SK-N-SH (cell line): ENCODE measurements at regions not wholly inside any gene's neighbourhood (a gene's known extent, or its start where the extent isn't known, plus 50 kb on each side); places are given as distances from the start of the nearest gene placed in this dataset.

ENCODE experiments used
- CTCF ChIA-PET: fragments of 300-600, 350-600 bp; formaldehyde crosslinking; extraction: SDS; loops from one replicate; lab custom pipeline; 2021; lab: Yijun Ruan, JAX
- POLR2A ChIA-PET: fragments of 350-600 bp; sonication (Branson Sonifier 250); formaldehyde crosslinking; extraction: SDS; loops from one replicate; lab custom pipeline; 2020; ENCODE audit warnings: antibody characterized with exemption, inconsistent platforms; lab: Yijun Ruan, JAX
- DNase-seq: peaks from one replicate; pipeline ENCODE4 v3.0.0; 2012
- H2AFZ ChIP-seq: fragments of 200-600 bp; sonication (generic); 2 replicates; pipeline ENCODE4 v1.8.1; 2016; ENCODE audit warnings: antibody characterized with exemption, mild to moderate bottlenecking, low read depth
- H3F3A ChIP-seq: fragments of 200-600 bp; sonication (generic); replicated peaks from 2 replicates; pipeline ENCODE3; 2016; ENCODE audit warnings: antibody characterized with exemption, mild to moderate bottlenecking; ENCODE audit not compliant: insufficient read depth
- H3K27ac ChIP-seq, 2 experiments: fragments of 200-500 bp in 1 of 2; fragments of 200-600 bp in 1 of 2; sonication (Bioruptor generic) in 1 of 2; sonication (generic), shearing (Covaris generic) in 1 of 2; 2 replicates each; pipeline versions ENCODE4 v1.5.1 to v1.6.1; 2014 to 2016; ENCODE audit warnings: low read depth in 2 of 2, inconsistent platforms in 1 of 2, low read length in 1 of 2, mild to moderate bottlenecking in 1 of 2, mixed read lengths in 1 of 2
- H3K27me3 ChIP-seq: fragments of 200-600 bp; sonication (generic), shearing (Covaris generic); 2 replicates; pipeline ENCODE4 v1.6.1; 2016; ENCODE audit warnings: mixed run types; ENCODE audit not compliant: insufficient read depth
- H3K36me3 ChIP-seq, 2 experiments: fragments of 200-500 bp in 1 of 2; fragments of 200-600 bp in 1 of 2; sonication (Bioruptor generic) in 1 of 2; sonication (generic) in 1 of 2; replicated peaks in 1 of 2; 2 replicates each; pipeline versions ENCODE3 to v1.5.1; 2014 to 2016; ENCODE audit warnings: low read length in 1 of 2, mild to moderate bottlenecking in 1 of 2; ENCODE audit not compliant: insufficient read depth in 2 of 2, control insufficient read depth in 1 of 2
- H3K4me1 ChIP-seq, 2 experiments: fragments of 200-500 bp in 1 of 2; fragments of 200-600 bp in 1 of 2; sonication (Bioruptor generic) in 1 of 2; sonication (generic), shearing (Covaris generic) in 1 of 2; 2 replicates each; pipeline versions ENCODE4 v1.5.1 to v1.6.1; 2014 to 2016; ENCODE audit warnings: low read depth in 1 of 2, low read length in 1 of 2, mixed run types in 1 of 2; ENCODE audit not compliant: insufficient read depth in 2 of 2, control insufficient read depth in 1 of 2
- H3K4me2 ChIP-seq: fragments of 200-600 bp; sonication (generic), shearing (Covaris generic); 2 replicates; pipeline ENCODE4 v1.6.1; 2017; ENCODE audit warnings: mixed run types
- H3K4me3 ChIP-seq, 2 experiments: fragments of 200-500 bp in 1 of 2; fragments of 200-600 bp in 1 of 2; sonication (Bioruptor generic) in 1 of 2; sonication (generic), shearing (Covaris generic) in 1 of 2; 2 replicates each; pipeline versions ENCODE4 v1.5.1 to v1.8.1; 2014 to 2016; ENCODE audit warnings: low read depth in 2 of 2, inconsistent platforms in 1 of 2, low read length in 1 of 2, mild to moderate bottlenecking in 1 of 2, mixed read lengths in 1 of 2, moderate library complexity in 1 of 2
- H3K79me2 ChIP-seq: fragments of 200-600 bp; sonication (generic); 2 replicates; pipeline ENCODE4 v1.8.1; 2017; ENCODE audit warnings: mild to moderate bottlenecking; ENCODE audit not compliant: insufficient read depth
- H3K9ac ChIP-seq: fragments of 200-600 bp; sonication (generic); 2 replicates; pipeline ENCODE4 v1.6.1; 2017; ENCODE audit warnings: mixed run types
- H3K9me2 ChIP-seq: fragments of 200-600 bp; sonication (generic); 2 replicates; pipeline ENCODE4 v1.6.1; 2017; ENCODE audit warnings: mixed run types
- H3K9me3 ChIP-seq: fragments of 200-600 bp; sonication (generic); 2 replicates; pipeline ENCODE4 v1.6.1; 2017; ENCODE audit warnings: mixed run types, mild to moderate bottlenecking, moderate library complexity
- H4K20me1 ChIP-seq: fragments of 200-600 bp; sonication (generic); 2 replicates; pipeline ENCODE4 v1.6.1; 2017; ENCODE audit warnings: mild to moderate bottlenecking, mixed run types; ENCODE audit not compliant: insufficient read depth
- CHD2 ChIP-seq: fragments of 150-350 bp; IDR thresholded peaks from 2 replicates; pipeline ENCODE4 v1.6.1; 2018; ENCODE audit warnings: low read length; ENCODE audit not compliant: partially characterized antibody
- EZH2phosphoT487 ChIP-seq: fragments of 200-600 bp; sonication (generic); IDR thresholded peaks from 2 replicates; pipeline ENCODE4 v1.6.1; 2017; ENCODE audit warnings: low read depth, mixed run types, mild to moderate bottlenecking, antibody characterized with exemption, moderate library complexity, borderline replicate concordance
- FOXM1 ChIP-seq: IDR thresholded peaks from 2 replicates; pipeline ENCODE4 v1.4.0; 2012; ENCODE audit warnings: low read depth, mild to moderate bottlenecking
- GATA2 ChIP-seq: sonication (generic); formaldehyde crosslinking; IDR thresholded peaks from 2 replicates; pipeline ENCODE4 v1.5.0; 2020; ENCODE audit warnings: mild to moderate bottlenecking, missing genetic modification reagents
- IRF3 ChIP-seq: fragments of 150-350 bp; IDR thresholded peaks from 2 replicates; pipeline ENCODE4 v1.6.1; 2016; ENCODE audit warnings: mild to moderate bottlenecking, low read depth, low read length
- MEF2A ChIP-seq: IDR thresholded peaks from 2 replicates; pipeline ENCODE4 v1.4.0; 2012; ENCODE audit warnings: low read depth, borderline replicate concordance
- NFIC ChIP-seq: IDR thresholded peaks from 2 replicates; pipeline ENCODE4 v1.4.0; 2012; ENCODE audit warnings: borderline replicate concordance
- PBX3 ChIP-seq: IDR thresholded peaks from 2 replicates; pipeline ENCODE4; 2012
- POLR2AphosphoS5 ChIP-seq: IDR thresholded peaks from 2 replicates; pipeline ENCODE4 v1.6.1; 2012; ENCODE audit warnings: low read depth, low read length
- RAD21 ChIP-seq: IDR thresholded peaks from 2 replicates; pipeline ENCODE4 v1.6.1; 2012; ENCODE audit warnings: mild to moderate bottlenecking, low read length
- REST ChIP-seq: IDR thresholded peaks from 2 replicates; pipeline ENCODE4 v1.6.1; 2012; ENCODE audit warnings: mild to moderate bottlenecking, low read depth, low read length, moderate library complexity
- RXRA ChIP-seq: IDR thresholded peaks from 2 replicates; pipeline ENCODE4 v1.4.0; 2012; ENCODE audit warnings: low read depth, mild to moderate bottlenecking, borderline replicate concordance
- SIN3A ChIP-seq: IDR thresholded peaks from 2 replicates; pipeline ENCODE4 v1.6.1; 2012; ENCODE audit warnings: low read depth, mild to moderate bottlenecking, low read length, moderate library complexity, borderline replicate concordance
- TAF1 ChIP-seq: IDR thresholded peaks from 2 replicates; pipeline ENCODE4 v1.6.1; 2012; ENCODE audit warnings: low read depth, mild to moderate bottlenecking, low read length, moderate library complexity, borderline replicate concordance
- USF1 ChIP-seq: IDR thresholded peaks from 2 replicates; pipeline ENCODE4 v1.4.0; 2012; ENCODE audit warnings: low read depth, borderline replicate concordance
- ZBTB33 ChIP-seq: IDR thresholded peaks from 2 replicates; pipeline ENCODE4 v1.4.0; 2012; ENCODE audit warnings: low read depth, borderline replicate concordance

GRCh38 chr7:126065766-126066165 lies 1136.1 kb upstream of the POT1 start (continued):
- TF ChIP-seq USF1, result no peak
- TF ChIP-seq TAF1, result no peak
- no peak for TF ChIP-seq REST
- no peak for TF ChIP-seq POLR2AphosphoS5
- no peak for TF ChIP-seq IRF3
- TF ChIP-seq RXRA, result no peak
- no peak for TF ChIP-seq EZH2phosphoT487
- TF ChIP-seq PBX3, result no peak

GRCh38 chr7:126057979-126058378 lies 1128.4 kb upstream of the POT1 start:
- POLR2A ChIA-PET, result no interaction called here
- Histone ChIP-seq H3F3A (no peaks in the 10 kb centered on the region), H3K4me2 (no peak overlapping the region), H2AFZ (no peak overlapping the region), H3K36me3 (no peaks in the 10 kb centered on the region), H3K9me3 (no peaks in the 10 kb centered on the region), H3K9ac (no peak overlapping the region), H4K20me1 (no peaks in the 10 kb centered on the region), H3K27me3 (no peaks in the 10 kb centered on the region), H3K9me2 (0 out of 2 replicates have a peak, but pooled peaks cover 2% of the 10 kb centered on the region), H3K4me1 (no peaks in the 10 kb centered on the region), H3K79me2 (no peaks in the 10 kb centered on the region), H3K27ac (no peak overlapping the region), H3K4me3 (no peak overlapping the region)
- CTCF ChIA-PET, result no interaction called here
- DNase-seq, result no peak
- TF ChIP-seq ZBTB33 (no peak), FOXM1 (no peak), NFIC (no peak), MEF2A (no peak), GATA2 (CRISPR knock-in tag) (no peak), CHD2 (no peak), REST (no peak), EZH2phosphoT487 (no peak), POLR2AphosphoS5 (no peak), SIN3A (no peak), RAD21 (no peak)
